OCI-LY3 (cell line): ENCODE measurements at regions not wholly inside any gene's neighbourhood (a gene's known extent, or its start where the extent isn't known, plus 50 kb on each side); places are given as distances from the start of the nearest gene placed in this dataset.

Source experiments
- CTCF ChIP-seq: fragments of 200-600, 300-600 bp; sonication (generic); IDR thresholded peaks from 2 replicates; pipeline ENCODE4 v1.5.1; 2014; ENCODE audit warnings: antibody characterized with exemption, low read length, low read depth
- EZH2phosphoT487 ChIP-seq: fragments of 200-600 bp; shearing (Covaris generic); IDR thresholded peaks from 2 replicates; pipeline ENCODE4 v1.6.1; 2018; ENCODE audit warnings: antibody characterized with exemption, mixed run types, low read depth

- TF ChIP-seq CTCF, result no peak
- no peak for TF ChIP-seq EZH2phosphoT487
Observed at GRCh38 chr1:204803607-204804006, 67.1 kb upstream of the NFASC start.
